HUES48 (cell line): ENCODE measurements at regions not wholly inside any gene's neighbourhood (a gene's known extent, or its start where the extent isn't known, plus 50 kb on each side); places are given as distances from the start of the nearest gene placed in this dataset.
"Not testable (repeated sequence)": the region's sequence is repeated elsewhere in the genome, so short reads cannot be mapped to it uniquely, and the experiment has no call there.

Experiments
- H3K27ac ChIP-seq: one replicate; pipeline ENCODE4 v1.7.0; 2013; ENCODE audit warnings: low read depth, low read length, inconsistent platforms
- H3K27me3 ChIP-seq: 2 replicates; pipeline ENCODE4 v1.6.1; 2013; ENCODE audit warnings: mild to moderate bottlenecking, low read length; ENCODE audit not compliant: control insufficient read depth, insufficient read depth
- H3K36me3 ChIP-seq: 2 replicates; pipeline ENCODE4 v1.6.1; 2013; ENCODE audit warnings: low read length; ENCODE audit not compliant: control insufficient read depth, insufficient read depth
- H3K4me1 ChIP-seq: 2 replicates; pipeline ENCODE4 v1.6.1; 2013; ENCODE audit warnings: mild to moderate bottlenecking, low read length; ENCODE audit not compliant: control insufficient read depth, insufficient read depth
- H3K4me3 ChIP-seq: 2 replicates; pipeline ENCODE4 v1.5.1; 2013; ENCODE audit warnings: mild to moderate bottlenecking, low read depth, low read length
- H3K9ac ChIP-seq: 2 replicates; pipeline ENCODE4 v1.6.1; 2013; ENCODE audit warnings: mild to moderate bottlenecking, low read depth, low read length, moderate library complexity
- H3K9me3 ChIP-seq: 2 replicates; pipeline ENCODE4 v1.6.1; 2013; ENCODE audit warnings: low read length; ENCODE audit not compliant: control insufficient read depth, insufficient read depth

DNA sequence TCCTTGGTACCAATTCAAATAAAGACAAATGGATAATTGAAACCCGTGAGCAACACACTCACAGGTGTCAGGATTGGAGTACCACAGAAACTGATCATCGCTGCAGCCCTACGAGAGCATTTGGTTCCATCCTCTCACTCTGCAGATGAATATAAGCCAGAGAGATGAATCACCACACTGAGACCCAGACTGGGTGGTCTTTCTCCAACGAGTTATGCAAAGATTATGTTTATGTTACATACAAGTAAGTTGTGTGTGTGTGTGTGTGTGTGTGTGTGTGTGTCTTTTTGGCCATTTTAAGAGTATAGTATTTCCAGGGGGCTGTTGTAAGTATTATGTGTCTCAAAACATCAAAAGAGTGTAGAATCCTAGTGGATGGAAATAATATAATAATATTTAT is 329.5 kb upstream of the ZFP42 start:
- Histone ChIP-seq H3K27me3 (no peaks in the 10 kb centered on the region), H3K4me1 (no peaks in the 10 kb centered on the region), H3K4me3 (no peak overlapping the region), H3K27ac (no peak overlapping the region), H3K36me3 (no peaks in the 10 kb centered on the region), H3K9me3 (no peaks in the 10 kb centered on the region), H3K9ac (no peak overlapping the region)

DNA sequence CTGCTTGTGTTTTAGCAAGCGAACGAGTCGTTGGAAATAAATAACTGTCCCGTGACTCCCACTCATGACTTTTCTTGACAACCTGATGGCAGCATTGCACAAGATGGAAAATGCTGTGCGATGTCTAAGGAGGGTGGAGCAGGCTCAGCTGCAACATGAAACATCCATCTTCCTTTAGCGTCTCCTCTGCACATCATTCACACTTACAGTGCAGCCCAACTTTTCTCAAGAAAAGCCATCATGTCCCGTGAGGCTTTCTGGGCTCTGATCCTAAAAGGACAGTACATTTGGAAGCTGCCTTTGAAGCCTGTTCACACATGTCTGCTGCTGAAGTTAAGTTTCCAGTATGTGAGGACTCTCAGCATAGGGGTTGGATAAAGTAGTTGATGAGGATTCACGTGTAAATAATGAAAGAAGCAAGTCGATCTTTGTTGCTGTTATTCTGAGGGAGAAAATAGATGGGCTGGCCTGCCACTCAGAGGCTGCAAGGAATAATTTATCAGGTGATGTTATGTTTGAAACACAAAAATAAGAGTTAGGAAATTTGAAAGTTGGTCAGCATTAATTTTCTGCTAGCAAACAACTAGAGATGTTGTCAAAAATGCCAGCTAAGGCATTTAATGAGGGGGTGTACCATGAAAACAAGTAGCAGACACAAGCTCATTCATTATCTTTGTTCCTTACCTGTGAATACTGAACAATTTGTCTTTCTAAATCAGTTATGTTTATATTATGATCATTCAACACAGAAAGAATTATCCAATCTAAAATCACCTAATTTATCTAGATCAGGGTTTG is 328.7 kb upstream of the ZFP42 start:
- Histone ChIP-seq H3K9me3 (no peaks in the 10 kb centered on the region), H3K36me3 (no peaks in the 10 kb centered on the region), H3K4me3 (no peak overlapping the region), H3K27ac (no peak overlapping the region), H3K4me1 (no peaks in the 10 kb centered on the region), H3K27me3 (no peaks in the 10 kb centered on the region), H3K9ac (no peak overlapping the region)

DNA sequence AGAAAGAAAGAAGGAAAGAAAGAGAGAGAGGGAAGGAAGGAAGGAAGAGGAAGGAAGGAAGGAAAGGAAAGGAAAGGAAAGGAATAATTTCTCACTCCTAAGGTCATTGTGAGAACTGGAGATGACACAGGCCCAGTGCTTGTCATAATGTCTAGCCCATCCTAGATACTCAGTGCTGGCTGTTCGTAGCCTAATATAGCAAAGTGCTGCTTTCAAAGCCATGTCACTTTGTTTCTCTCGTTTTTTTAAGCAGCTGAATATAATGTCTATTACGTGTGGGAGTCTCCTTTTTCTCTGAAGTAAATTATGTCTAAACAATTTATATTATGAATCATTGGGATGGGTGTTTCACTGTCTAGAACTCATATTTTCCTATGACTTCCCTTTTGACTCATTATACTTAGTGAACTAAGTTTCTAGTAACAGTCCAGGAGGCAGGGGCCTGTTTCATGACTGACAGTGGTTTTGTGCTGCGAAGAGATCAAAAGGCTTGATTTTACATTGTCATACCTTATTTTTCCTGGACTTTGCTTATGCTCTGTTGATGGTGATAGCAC is 327.0 kb upstream of the ZFP42 start:
- Histone ChIP-seq H3K36me3 (no peaks in the 10 kb centered on the region), H3K9me3 (no peaks in the 10 kb centered on the region), H3K4me1 (no peaks in the 10 kb centered on the region), H3K9ac (no peak overlapping the region), H3K27me3 (no peaks in the 10 kb centered on the region), H3K4me3 (no peak overlapping the region), H3K27ac (no peak overlapping the region)

DNA sequence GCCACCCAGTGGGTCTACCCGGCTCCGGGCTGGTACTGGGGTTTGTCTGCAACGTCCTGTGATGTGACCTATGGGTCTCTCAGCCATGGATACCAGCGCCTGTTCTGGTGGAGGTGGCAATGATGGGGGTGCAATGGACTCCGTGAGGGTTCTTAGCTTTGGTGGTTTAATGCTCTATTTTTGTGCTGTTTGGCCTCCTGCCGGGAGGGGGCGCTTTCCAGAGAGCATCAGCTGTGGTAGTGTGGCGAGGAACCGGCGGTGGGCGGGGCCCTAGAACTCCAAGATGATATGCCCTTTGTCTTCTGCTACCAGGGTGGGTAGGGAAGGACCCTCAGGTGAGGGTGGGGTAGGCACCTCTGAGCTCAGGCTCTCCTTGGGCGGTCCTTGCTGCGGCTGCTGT is 324.1 kb upstream of the ZFP42 start:
- H3K4me1 ChIP-seq, H3K27me3 ChIP-seq: not testable (repeated sequence)

DNA sequence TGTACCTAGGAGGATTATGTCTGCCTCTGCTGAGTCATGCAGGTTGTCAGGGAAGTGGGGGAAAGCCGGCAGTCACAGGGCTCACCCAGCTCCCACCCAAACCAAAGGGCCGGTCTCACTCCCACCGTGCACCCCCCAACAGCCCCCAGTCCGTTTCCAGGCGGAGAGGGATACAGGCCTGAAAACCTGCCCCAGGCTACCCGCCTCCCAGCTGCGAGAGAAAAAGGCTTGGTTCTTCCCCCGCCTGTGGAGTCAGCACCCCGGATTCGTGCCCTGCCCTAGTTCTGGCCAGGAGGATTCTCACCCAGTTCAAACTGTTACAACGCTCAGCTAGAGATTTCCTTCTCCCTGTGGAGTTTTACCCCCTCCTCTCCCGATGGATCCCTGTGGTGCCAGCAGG is 323.6 kb upstream of the ZFP42 start:
- H3K27me3 ChIP-seq, H3K36me3 ChIP-seq, H3K4me3 ChIP-seq, H3K9ac ChIP-seq, H3K27ac ChIP-seq, H3K9me3 ChIP-seq, H3K4me1 ChIP-seq: not testable (repeated sequence)

More for the DNA sequence above, 324.1 kb upstream of the ZFP42 start:
- not testable (repeated sequence) for H3K9me3 ChIP-seq, H3K27ac ChIP-seq, H3K4me3 ChIP-seq, H3K9ac ChIP-seq, H3K36me3 ChIP-seq

DNA sequence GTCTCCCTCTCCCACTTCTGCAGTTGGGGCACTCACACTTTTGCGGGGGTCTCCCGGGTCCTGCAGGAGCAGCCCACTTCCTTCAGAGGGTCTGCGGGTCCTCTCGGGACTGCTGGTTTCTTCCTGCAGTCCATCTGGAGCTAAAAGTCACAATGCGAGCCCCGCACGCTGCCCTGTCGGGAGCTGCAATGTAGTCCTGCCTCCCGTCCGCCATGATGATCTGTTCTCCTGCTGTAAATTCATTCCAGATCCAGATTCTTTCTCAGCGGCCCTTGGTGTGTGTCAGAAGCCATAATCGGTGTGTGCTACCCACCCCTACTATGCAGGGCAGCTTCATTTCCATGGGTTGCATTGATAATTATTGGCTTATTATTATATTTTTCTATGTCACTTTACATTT is 323.0 kb upstream of the ZFP42 start:
- not testable (repeated sequence) for H3K27me3 ChIP-seq, H3K4me3 ChIP-seq, H3K4me1 ChIP-seq, H3K36me3 ChIP-seq, H3K9me3 ChIP-seq, H3K27ac ChIP-seq, H3K9ac ChIP-seq

DNA sequence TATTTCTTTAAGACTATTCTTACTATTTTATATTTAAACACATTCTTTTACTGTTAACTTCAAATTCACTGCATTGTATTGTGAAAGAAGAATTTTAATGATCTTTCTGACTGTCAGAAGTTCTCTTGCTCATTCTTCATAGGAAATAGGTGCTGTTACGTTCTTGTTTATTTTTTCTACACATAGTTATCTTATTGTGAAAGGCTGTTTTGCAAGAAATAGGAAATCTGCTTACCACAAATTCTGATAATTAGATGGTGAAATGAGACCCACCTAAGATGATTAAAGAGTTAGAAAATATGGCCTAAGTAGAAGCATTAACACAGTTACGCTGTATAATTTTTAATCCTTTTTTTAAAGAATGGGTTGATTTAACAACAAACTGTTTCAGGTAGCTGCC is 316.1 kb upstream of the ZFP42 start:
- Histone ChIP-seq H3K27ac (no peak overlapping the region), H3K4me3 (no peak overlapping the region), H3K9me3 (no peaks in the 10 kb centered on the region), H3K36me3 (no peaks in the 10 kb centered on the region), H3K4me1 (no peaks in the 10 kb centered on the region), H3K27me3 (no peaks in the 10 kb centered on the region), H3K9ac (no peak overlapping the region)

DNA sequence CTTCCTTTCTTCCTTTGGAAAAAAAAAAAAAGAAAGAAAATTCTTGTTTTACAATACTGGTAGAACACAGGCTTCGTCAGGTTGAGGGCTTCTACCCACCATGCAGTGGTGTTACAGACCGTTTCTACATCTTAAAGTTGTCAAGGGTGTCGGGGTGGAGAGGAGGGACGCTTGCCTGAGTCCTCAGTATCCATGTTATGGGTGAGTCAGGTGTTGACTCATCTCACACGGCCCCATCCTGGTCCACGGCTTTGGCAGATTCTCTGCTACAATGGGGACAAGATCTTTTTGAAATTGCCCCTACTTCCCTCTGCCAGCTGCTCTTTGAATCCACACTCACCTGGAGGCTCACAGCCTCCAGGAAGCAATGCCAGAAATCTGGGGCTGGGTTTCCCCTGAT is 310.3 kb upstream of the ZFP42 start:
- no peak overlapping the region for H3K9ac ChIP-seq
- no peaks in the 10 kb centered on the region for H3K4me1 ChIP-seq
- H3K9me3 ChIP-seq, result no peaks in the 10 kb centered on the region
- H3K27me3 ChIP-seq, result no peaks in the 10 kb centered on the region
- H3K27ac ChIP-seq, result no peak overlapping the region
- no peaks in the 10 kb centered on the region for H3K36me3 ChIP-seq
- H3K4me3 ChIP-seq, result no peak overlapping the region

DNA sequence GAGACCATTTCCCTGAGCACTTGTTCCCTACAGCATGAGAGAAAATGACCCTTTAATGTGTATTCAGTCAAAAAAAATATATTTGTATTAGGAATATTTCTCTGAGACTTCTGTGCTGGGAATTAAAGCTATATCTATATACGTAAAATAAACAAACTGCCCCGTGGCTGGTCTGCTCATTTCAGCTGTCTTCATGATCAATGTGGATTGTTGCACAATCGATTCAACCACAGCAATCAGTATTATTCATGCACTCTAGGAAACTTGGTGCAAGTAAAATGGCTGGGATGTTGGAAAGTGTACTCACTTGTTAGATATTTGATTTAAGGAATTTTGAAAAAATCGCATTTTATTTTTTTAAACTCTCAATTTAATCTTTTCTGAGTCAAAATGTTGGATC is 307.9 kb upstream of the ZFP42 start:
- Histone ChIP-seq H3K27me3 (no peaks in the 10 kb centered on the region), H3K27ac (no peak overlapping the region), H3K4me3 (no peak overlapping the region), H3K9me3 (no peaks in the 10 kb centered on the region), H3K9ac (no peak overlapping the region), H3K36me3 (no peaks in the 10 kb centered on the region), H3K4me1 (no peaks in the 10 kb centered on the region)

DNA sequence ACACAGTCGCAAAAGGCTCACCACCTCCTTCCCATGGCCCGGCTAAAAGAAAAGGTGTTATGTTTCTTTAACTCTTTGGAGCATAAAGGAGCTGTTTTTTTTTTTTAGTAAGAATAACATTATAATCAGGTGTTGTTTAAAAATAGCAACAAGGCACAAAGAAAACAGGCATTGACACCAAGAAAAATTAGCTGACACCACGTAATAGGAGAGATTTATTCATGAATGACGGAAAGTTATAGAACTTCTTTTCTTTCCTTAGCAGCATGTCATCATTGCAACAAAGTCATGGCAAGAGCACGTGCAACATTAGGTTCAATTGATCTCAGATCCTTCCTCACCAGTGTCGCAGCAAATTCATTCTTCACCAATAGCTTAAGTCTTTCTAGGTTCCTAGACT is 302.9 kb upstream of the ZFP42 start:
- no peak overlapping the region for H3K4me3 ChIP-seq
- H3K27me3 ChIP-seq, result no peaks in the 10 kb centered on the region
- no peak overlapping the region for H3K27ac ChIP-seq
- H3K4me1 ChIP-seq, result no peaks in the 10 kb centered on the region
- H3K36me3 ChIP-seq, result no peaks in the 10 kb centered on the region
- peaks cover 4% of the 10 kb centered on the region; the same call in 1 of the 2 replicates for H3K9me3 ChIP-seq
- no peak overlapping the region for H3K9ac ChIP-seq

DNA sequence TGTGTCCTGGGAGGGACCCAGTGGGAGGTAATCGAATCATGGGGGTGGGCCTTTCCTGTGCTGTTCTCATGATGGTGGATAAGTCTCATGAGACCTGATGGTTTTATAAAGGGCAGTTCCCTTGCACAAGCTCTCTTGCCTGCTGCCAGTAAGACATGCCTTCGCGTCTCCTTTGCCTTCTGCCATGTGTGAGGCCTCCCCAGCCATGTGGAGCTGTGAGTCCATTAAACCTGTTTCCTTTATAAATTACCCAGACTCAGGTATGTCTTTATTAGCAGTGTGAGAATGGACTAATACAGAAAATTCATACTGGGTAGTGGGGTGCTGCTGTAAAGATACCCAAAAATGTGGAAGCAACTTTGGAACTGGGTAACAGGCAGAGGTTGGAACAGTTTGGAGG is 300.0 kb upstream of the ZFP42 start:
- not testable (repeated sequence) for H3K4me3 ChIP-seq, H3K27me3 ChIP-seq, H3K36me3 ChIP-seq

More for the DNA sequence above, 300.0 kb upstream of the ZFP42 start:
- H3K9me3 ChIP-seq, H3K9ac ChIP-seq, H3K27ac ChIP-seq, H3K4me1 ChIP-seq: not testable (repeated sequence)
